GM23338 (cell line): ENCODE measurements at regions not wholly inside any gene's neighbourhood (a gene's known extent, or its start where the extent isn't known, plus 50 kb on each side); places are given as distances from the start of the nearest gene placed in this dataset.

Experiments used
- ATAC-seq: fragments of 200-7000 bp; cut with Tn5 transposase; 3 replicates; pipeline ENCODE4 v1.9.1; 2020
- DNase-seq: peaks from one replicate; pipeline ENCODE4 v3.0.0-alpha.2; 2015; ENCODE audit warnings: low spot score
- H2AFZ ChIP-seq: fragments of 200-600 bp; sonication (generic); 2 replicates; pipeline ENCODE4 v1.8.0; 2016; ENCODE audit warnings: antibody characterized with exemption, mild to moderate bottlenecking, moderate library complexity
- H3F3A ChIP-seq: fragments of 200-600 bp; sonication (generic); replicated peaks from 2 replicates; pipeline ENCODE4 v1.8.0; 2017; ENCODE audit warnings: antibody characterized with exemption, mixed run types, low read depth
- H3K27ac ChIP-seq: fragments of 200-600 bp; sonication (generic); 2 replicates; pipeline ENCODE4 v1.6.1; 2016; ENCODE audit warnings: low read depth
- H3K27me3 ChIP-seq: fragments of 200-600 bp; sonication (generic); 2 replicates; pipeline ENCODE4 v1.8.0; 2016; ENCODE audit warnings: mild to moderate bottlenecking, mixed run types, moderate library complexity; ENCODE audit not compliant: insufficient read depth
- H3K36me3 ChIP-seq: fragments of 200-600 bp; sonication (generic); 2 replicates; pipeline ENCODE4 v1.8.0; 2016; ENCODE audit warnings: mild to moderate bottlenecking; ENCODE audit not compliant: insufficient read depth
- H3K4me1 ChIP-seq: fragments of 200-600 bp; sonication (generic); 2 replicates; pipeline ENCODE4 v1.8.0; 2016; ENCODE audit warnings: mild to moderate bottlenecking, moderate library complexity; ENCODE audit not compliant: insufficient read depth
- H3K4me2 ChIP-seq: fragments of 200-600 bp; sonication (generic); 2 replicates; pipeline ENCODE4 v1.7.1; 2017; ENCODE audit warnings: mixed run types
- H3K4me3 ChIP-seq: fragments of 200-600 bp; sonication (generic); 2 replicates; pipeline ENCODE4 v1.6.1; 2016; ENCODE audit warnings: mixed run types
- H3K79me2 ChIP-seq: fragments of 200-600 bp; sonication (generic); replicated peaks from 2 replicates; pipeline ENCODE4 v1.8.0; 2017; ENCODE audit warnings: mild to moderate bottlenecking; ENCODE audit not compliant: insufficient read depth
- H3K9me2 ChIP-seq: fragments of 200-600 bp; sonication (generic); 2 replicates; pipeline ENCODE4 v1.8.0; 2017; ENCODE audit not compliant: insufficient read depth
- H4K20me1 ChIP-seq: fragments of 200-600 bp; sonication (generic); replicated peaks from 2 replicates; pipeline ENCODE4 v1.8.0; 2017; ENCODE audit warnings: mild to moderate bottlenecking; ENCODE audit not compliant: insufficient read depth
- H3K27ac Mint-ChIP-seq: 2 replicates; pipeline ENCODE4 v1.8.0; 2020; ENCODE audit warnings: inconsistent platforms, mild to moderate bottlenecking, moderate library complexity, mixed read lengths
- H3K27me3 Mint-ChIP-seq: 3 replicates; pipeline ENCODE4 v1.8.0; 2022; ENCODE audit warnings: low read depth, mild to moderate bottlenecking, moderate library complexity, mixed read lengths, inconsistent platforms; ENCODE audit not compliant: insufficient read depth, poor library complexity
- H3K36me3 Mint-ChIP-seq: 3 replicates; pipeline ENCODE4 v1.8.0; 2021; ENCODE audit warnings: low read depth, mild to moderate bottlenecking, inconsistent platforms, moderate library complexity, mixed read lengths
- H3K4me1 Mint-ChIP-seq: 3 replicates; pipeline ENCODE4 v1.8.0; 2020; ENCODE audit warnings: mild to moderate bottlenecking, inconsistent platforms, mixed read lengths
- H3K4me3 Mint-ChIP-seq: 3 replicates; pipeline ENCODE4 v1.8.0; 2021; ENCODE audit warnings: moderate library complexity, mild to moderate bottlenecking, inconsistent platforms, mixed read lengths
- H3K9me3 Mint-ChIP-seq: 3 replicates; pipeline ENCODE4 v1.8.0; 2020; ENCODE audit warnings: moderate library complexity, mild to moderate bottlenecking, inconsistent platforms, mixed read lengths
- CREB1 ChIP-seq: fragments of 250-450 bp; sonication (Bioruptor Pico); IDR thresholded peaks from 2 replicates; pipeline ENCODE4 v1.5.0; 2020; ENCODE audit warnings: low read depth, mild to moderate bottlenecking, moderate library complexity
- CTCF ChIP-seq, 2 experiments: fragments of 200-600 bp in 1 of 2; sonication (generic) in 1 of 2; conservative IDR thresholded peaks; 2 replicates each; pipeline versions ENCODE4 v1.5.1 to v1.6.1; 2016 to 2017; ENCODE audit warnings: antibody characterized with exemption in 2 of 2, low read depth in 2 of 2, mild to moderate bottlenecking in 2 of 2, moderate library complexity in 1 of 2
- ETS1 ChIP-seq: IDR thresholded peaks from 2 replicates; pipeline ENCODE4 v1.6.1; 2016; ENCODE audit warnings: antibody characterized with exemption
- EZH2 ChIP-seq: fragments of 200-600 bp; sonication (generic); IDR thresholded peaks from one replicate; pipeline ENCODE4 v1.8.0; 2017; ENCODE audit warnings: antibody characterized with exemption, mild to moderate bottlenecking, low read depth; ENCODE audit not compliant: unreplicated experiment
- EZH2phosphoT487 ChIP-seq: fragments of 200-600 bp; sonication (generic); IDR thresholded peaks from one replicate; pipeline ENCODE4 v1.8.1; 2018; ENCODE audit warnings: antibody characterized with exemption; ENCODE audit not compliant: unreplicated experiment
- JUNB ChIP-seq: IDR thresholded peaks from one replicate; pipeline ENCODE4 v1.6.1; 2016; ENCODE audit warnings: antibody characterized with exemption; ENCODE audit not compliant: unreplicated experiment
- NANOG ChIP-seq: IDR thresholded peaks from 2 replicates; pipeline ENCODE4 v1.6.1; 2016; ENCODE audit warnings: antibody characterized with exemption, borderline replicate concordance
- POLR2AphosphoS5 ChIP-seq: IDR thresholded peaks from 2 replicates; pipeline ENCODE4 v1.6.1; 2016; ENCODE audit warnings: antibody characterized with exemption, low read depth
- REST ChIP-seq: IDR thresholded peaks from one replicate; pipeline ENCODE4 v1.6.1; 2018; ENCODE audit warnings: antibody characterized with exemption; ENCODE audit not compliant: unreplicated experiment
- STAT1 ChIP-seq: IDR thresholded peaks from one replicate; pipeline ENCODE4 v1.6.1; 2016; ENCODE audit warnings: antibody characterized with exemption; ENCODE audit not compliant: unreplicated experiment
- ZNF114 ChIP-seq: fragments of 250-450 bp; sonication (Bioruptor Pico); IDR thresholded peaks from 2 replicates; pipeline ENCODE4 v1.5.0; 2020; ENCODE audit warnings: mild to moderate bottlenecking, moderate library complexity
- ZNF331 ChIP-seq: fragments of 250-450 bp; sonication (Bioruptor Pico); IDR thresholded peaks from 2 replicates; pipeline ENCODE4 v1.5.0; 2020; ENCODE audit warnings: low read depth, mild to moderate bottlenecking, moderate library complexity
- ZNF462 ChIP-seq: fragments of 250-450 bp; sonication (Bioruptor Pico); IDR thresholded peaks from 2 replicates; pipeline ENCODE4 v1.5.0; 2020; ENCODE audit warnings: mild to moderate bottlenecking, moderate library complexity

GRCh38 chr16:49081086-49081485 is 200.6 kb downstream of the CBLN1 start:
- Mint-ChIP-seq H3K4me1 (peaks cover 2% of the 10 kb centered on the region), H3K27ac (no peak overlapping the region), H3K36me3 (peaks cover 14% of the 10 kb centered on the region), H3K27me3 (peaks cover 13% of the 10 kb centered on the region), H3K4me3 (no peak overlapping the region), H3K9me3 (peaks cover 27% of the 10 kb centered on the region)
- Histone ChIP-seq H3K4me2 (no peak overlapping the region), H3K9me2 (no peaks in the 10 kb centered on the region), H3K79me2 (no peaks in the 10 kb centered on the region), H3K4me3 (no peak overlapping the region), H3K27ac (no peak overlapping the region), H3F3A (no peaks in the 10 kb centered on the region), H3K27me3 (no peaks in the 10 kb centered on the region), H2AFZ (peak overlapping the region; percentile 66; the same call in 1 of the 2 replicates), H3K36me3 (no peaks in the 10 kb centered on the region), H3K4me1 (no peaks in the 10 kb centered on the region), H4K20me1 (no peaks in the 10 kb centered on the region)
- TF ChIP-seq REST: no peak
- no peak for TF ChIP-seq ZNF331 (CRISPR knock-in tag)
- TF ChIP-seq CREB1 (CRISPR knock-in tag): no peak
- no peak for TF ChIP-seq ZNF462 (CRISPR knock-in tag)
- no peak for TF ChIP-seq JUNB
- no peak for TF ChIP-seq STAT1
- no peak for TF ChIP-seq CTCF (conservative IDR thresholded peaks at IDR 0.05; ENCODE audit: low read depth in 2 of 2)
- TF ChIP-seq ZNF114 (CRISPR knock-in tag): no peak
- no peak for TF ChIP-seq EZH2
- no peak for TF ChIP-seq POLR2AphosphoS5
- no peak for TF ChIP-seq NANOG
- TF ChIP-seq EZH2phosphoT487: no peak
- TF ChIP-seq ETS1: no peak
- ATAC-seq (no peak), DNase-seq (no peak)
